Endothelial cell of umbilical vein (primary cell): ENCODE measurements at regions not wholly inside any gene's neighbourhood (a gene's known extent, or its start where the extent isn't known, plus 50 kb on each side); places are given as distances from the start of the nearest gene placed in this dataset.

ENCODE experiments used
- BruUV-seq: library from RNA; stranded (reverse); fragments of 400-500 nt; replicated peaks from 2 replicates; lab custom pipeline; 2021; lab: Mats Ljungman, UMichigan
- CTCF ChIA-PET: fragments of 300-600, 350-600 bp; sonication (Branson Sonifier 250); formaldehyde crosslinking; loops from one replicate; lab custom pipeline; 2021; ENCODE audit warnings: antibody characterized with exemption, inconsistent platforms; lab: Charles Lee
- POLR2A ChIA-PET: fragments of 300-600, 350-600 bp; sonication (Branson Sonifier 250); formaldehyde crosslinking; loops from one replicate; lab custom pipeline; 2021; ENCODE audit warnings: antibody characterized with exemption, inconsistent platforms; lab: Charles Lee
- DNase-seq: peaks from one replicate; pipeline ENCODE4 v3.0.0-alpha.2; 2011; ENCODE audit warnings: low read depth, low spot score
- FAIRE-seq: peaks from 2 replicates; lab custom pipeline; 2011; peaks lifted over from hg19 to GRCh38; lab: Jason Lieb, UNC
- H2AFZ ChIP-seq: 2 replicates; pipeline ENCODE4 v1.6.0; 2012; ENCODE audit warnings: low read depth, low read length, control low read depth, inconsistent platforms
- H3K27ac ChIP-seq: 2 replicates; pipeline ENCODE4 v1.5.1; 2011; ENCODE audit warnings: low read depth, mild to moderate bottlenecking, control low read depth, low read length, moderate library complexity; ENCODE audit not compliant: insufficient read depth
- H3K27me3 ChIP-seq, 2 experiments: 2 replicates each; pipeline versions ENCODE4 v1.6.0 to v1.6.1; 2011; ENCODE audit warnings: low read length in 2 of 2, mixed read lengths in 1 of 2; ENCODE audit not compliant: control insufficient read depth in 2 of 2, insufficient read depth in 2 of 2
- H3K36me3 ChIP-seq, 2 experiments: 2 replicates in 1 of 2; 3 replicates in 1 of 2; pipeline ENCODE4 v1.5.1; 2011; ENCODE audit warnings: low read length in 2 of 2, mild to moderate bottlenecking in 1 of 2, moderate library complexity in 1 of 2; ENCODE audit not compliant: control insufficient read depth in 2 of 2, insufficient read depth in 2 of 2; ENCODE audit errors: extremely low read depth in 1 of 2
- H3K4me1 ChIP-seq: 3 replicates; pipeline ENCODE4 v1.5.1; 2011; ENCODE audit warnings: mild to moderate bottlenecking, low read length; ENCODE audit not compliant: control insufficient read depth, insufficient read depth; ENCODE audit errors: extremely low read depth
- H3K4me2 ChIP-seq: 2 replicates; pipeline ENCODE4 v1.6.1; 2011; ENCODE audit warnings: low read length, control low read depth, mixed read lengths; ENCODE audit not compliant: insufficient read depth
- H3K4me3 ChIP-seq, 3 experiments: fragments of 200-600 bp in 1 of 3; sonication (generic), shearing (Covaris generic) in 1 of 3; replicated peaks in 1 of 3; 2 replicates each; pipeline ENCODE4 v1.5.1; 2011 to 2016; ENCODE audit warnings: control low read depth in 3 of 3, low read length in 3 of 3, mild to moderate bottlenecking in 2 of 3, inconsistent platforms in 1 of 3, low read depth in 1 of 3, moderate library complexity in 1 of 3; ENCODE audit not compliant: insufficient read depth in 1 of 3
- H3K79me2 ChIP-seq: 2 replicates; pipeline ENCODE4 v1.6.0; 2012; ENCODE audit warnings: low read length, inconsistent platforms; ENCODE audit not compliant: control insufficient read depth, insufficient read depth
- H3K9ac ChIP-seq: replicated peaks from 2 replicates; pipeline ENCODE3; 2011; ENCODE audit warnings: low read length, control low read depth; ENCODE audit not compliant: insufficient read depth; ENCODE audit errors: extremely low read depth
- H3K9me1 ChIP-seq: replicated peaks from 3 replicates; pipeline ENCODE4 v1.6.0; 2011; ENCODE audit warnings: mild to moderate bottlenecking, low read length; ENCODE audit not compliant: control insufficient read depth, insufficient read depth; ENCODE audit errors: extremely low read depth
- H3K9me3 ChIP-seq: replicated peaks from 2 replicates; pipeline ENCODE4 v1.5.1; 2012; ENCODE audit warnings: low read length, inconsistent platforms; ENCODE audit not compliant: control insufficient read depth, insufficient read depth
- H4K20me1 ChIP-seq: replicated peaks from 2 replicates; pipeline ENCODE3; 2011; ENCODE audit warnings: mild to moderate bottlenecking, low read length; ENCODE audit not compliant: control insufficient read depth, insufficient read depth; ENCODE audit errors: extremely low read depth
- EZH2 ChIP-seq: IDR thresholded peaks from 2 replicates; pipeline ENCODE4 v1.6.1; 2012; ENCODE audit warnings: borderline replicate concordance, low read depth, mild to moderate bottlenecking, moderate library complexity, low read length, inconsistent platforms; ENCODE audit not compliant: severe bottlenecking
- FOS ChIP-seq: IDR thresholded peaks from 2 replicates; pipeline ENCODE4 v1.6.1; 2011; ENCODE audit warnings: mild to moderate bottlenecking, low read length, moderate library complexity, borderline replicate concordance; ENCODE audit not compliant: insufficient read depth
- GATA2 ChIP-seq: IDR thresholded peaks from 2 replicates; pipeline ENCODE4 v1.7.0; 2011; ENCODE audit warnings: low read depth, mild to moderate bottlenecking, moderate library complexity, mixed read lengths, low read length; ENCODE audit not compliant: insufficient read length, insufficient read depth
- JUN ChIP-seq: IDR thresholded peaks from 2 replicates; pipeline ENCODE4 v1.6.1; 2011; ENCODE audit warnings: borderline replicate concordance, low read depth; ENCODE audit not compliant: insufficient read length, insufficient read depth
- MAX ChIP-seq: IDR thresholded peaks from 2 replicates; pipeline ENCODE4 v1.6.1; 2011; ENCODE audit not compliant: insufficient read depth, insufficient read length
- MYC ChIP-seq: IDR thresholded peaks from one replicate; pipeline ENCODE4 v1.6.1; 2011; ENCODE audit warnings: mild to moderate bottlenecking, low read depth, low read length
- POLR2A ChIP-seq: IDR thresholded peaks from 2 replicates; pipeline ENCODE4 v1.6.1; 2012; ENCODE audit warnings: low read depth, mild to moderate bottlenecking, control low read depth, low read length
- POLR2AphosphoS5 ChIP-seq: IDR thresholded peaks from 2 replicates; pipeline ENCODE4 v1.6.1; 2012; ENCODE audit warnings: low read depth, mild to moderate bottlenecking, control low read depth, low read length, moderate library complexity; ENCODE audit not compliant: insufficient read depth
- dilution Hi-C: fragments of 300-500 bp; cut with MboI; formaldehyde crosslinking; loops from one replicate; pipeline ENCODE4 v1.15.0; 2019; ENCODE audit warnings: low sequenced_read_pairs; ENCODE audit not compliant: extremely low pct_ligation_motif_present
- intact Hi-C: fragments of 100-400 bp; cut with micrococcal nuclease; formaldehyde crosslinking; loops from one replicate; pipeline ENCODE4 v1.10.0; 2022
- TF ChIP-seq, protein P1 (sequence below), 2 donors: IDR thresholded peaks; 1 replicate in 1 of 2; 2 replicates in 1 of 2; pipeline ENCODE4 v1.5.1; 2011; ENCODE audit warnings: low read length in 2 of 2, mild to moderate bottlenecking in 2 of 2, moderate library complexity in 2 of 2, control low read depth in 1 of 2, inconsistent platforms in 1 of 2, low read depth in 1 of 2; ENCODE audit not compliant: insufficient read depth in 1 of 2; ENCODE audit errors: extremely low read depth in 1 of 2

- Histone ChIP-seq H4K20me1 (no peaks in the 10 kb centered on the region), H3K4me1 (no peaks in the 10 kb centered on the region), H3K4me2 (no peak overlapping the region), H3K27ac (no peak overlapping the region), H3K36me3 (no peaks in the 10 kb centered on the region), H3K79me2 (no peaks in the 10 kb centered on the region), H3K9ac (no peak overlapping the region), H3K27me3 (no peaks in the 10 kb centered on the region), H3K9me1 (no peaks in the 10 kb centered on the region), H3K9me3 (peaks cover 15% of the 10 kb centered on the region), H3K4me3 (no peak overlapping the region), H2AFZ (no peak overlapping the region)
- no peak for TF ChIP-seq POLR2A
- no peak for TF ChIP-seq MAX
- TF ChIP-seq JUN = no peak
- TF ChIP-seq EZH2 = no peak
- no peak for TF ChIP-seq POLR2AphosphoS5
- no peak for TF ChIP-seq MYC
- TF ChIP-seq, protein P1, sequence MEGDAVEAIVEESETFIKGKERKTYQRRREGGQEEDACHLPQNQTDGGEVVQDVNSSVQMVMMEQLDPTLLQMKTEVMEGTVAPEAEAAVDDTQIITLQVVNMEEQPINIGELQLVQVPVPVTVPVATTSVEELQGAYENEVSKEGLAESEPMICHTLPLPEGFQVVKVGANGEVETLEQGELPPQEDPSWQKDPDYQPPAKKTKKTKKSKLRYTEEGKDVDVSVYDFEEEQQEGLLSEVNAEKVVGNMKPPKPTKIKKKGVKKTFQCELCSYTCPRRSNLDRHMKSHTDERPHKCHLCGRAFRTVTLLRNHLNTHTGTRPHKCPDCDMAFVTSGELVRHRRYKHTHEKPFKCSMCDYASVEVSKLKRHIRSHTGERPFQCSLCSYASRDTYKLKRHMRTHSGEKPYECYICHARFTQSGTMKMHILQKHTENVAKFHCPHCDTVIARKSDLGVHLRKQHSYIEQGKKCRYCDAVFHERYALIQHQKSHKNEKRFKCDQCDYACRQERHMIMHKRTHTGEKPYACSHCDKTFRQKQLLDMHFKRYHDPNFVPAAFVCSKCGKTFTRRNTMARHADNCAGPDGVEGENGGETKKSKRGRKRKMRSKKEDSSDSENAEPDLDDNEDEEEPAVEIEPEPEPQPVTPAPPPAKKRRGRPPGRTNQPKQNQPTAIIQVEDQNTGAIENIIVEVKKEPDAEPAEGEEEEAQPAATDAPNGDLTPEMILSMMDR (IDR thresholded peaks at IDR 0.05; ENCODE audit: extremely low read depth in 1 of 2, insufficient read depth in 1 of 2, low read depth in 1 of 2, low read length in 2 of 2) = no peak
- TF ChIP-seq FOS = no peak
- TF ChIP-seq GATA2 = no peak
- dilution Hi-C loops = no loop called here
- no peak for FAIRE-seq
- ChIA-PET CTCF (no interaction called here), POLR2A (no interaction called here)
- intact Hi-C loops = no loop called here
- no peak for DNase-seq
- no TSS peak for BruUV-seq
Measured at GRCh38 chr22:49203859-49204598, 623.6 kb downstream of the BRD1 start.
